ENCODE measurements at regions not wholly inside any gene's neighbourhood (a gene's known extent, or its start where the extent isn't known, plus 50 kb on each side); places are given as distances from the start of the nearest gene placed in this dataset.

DNA sequence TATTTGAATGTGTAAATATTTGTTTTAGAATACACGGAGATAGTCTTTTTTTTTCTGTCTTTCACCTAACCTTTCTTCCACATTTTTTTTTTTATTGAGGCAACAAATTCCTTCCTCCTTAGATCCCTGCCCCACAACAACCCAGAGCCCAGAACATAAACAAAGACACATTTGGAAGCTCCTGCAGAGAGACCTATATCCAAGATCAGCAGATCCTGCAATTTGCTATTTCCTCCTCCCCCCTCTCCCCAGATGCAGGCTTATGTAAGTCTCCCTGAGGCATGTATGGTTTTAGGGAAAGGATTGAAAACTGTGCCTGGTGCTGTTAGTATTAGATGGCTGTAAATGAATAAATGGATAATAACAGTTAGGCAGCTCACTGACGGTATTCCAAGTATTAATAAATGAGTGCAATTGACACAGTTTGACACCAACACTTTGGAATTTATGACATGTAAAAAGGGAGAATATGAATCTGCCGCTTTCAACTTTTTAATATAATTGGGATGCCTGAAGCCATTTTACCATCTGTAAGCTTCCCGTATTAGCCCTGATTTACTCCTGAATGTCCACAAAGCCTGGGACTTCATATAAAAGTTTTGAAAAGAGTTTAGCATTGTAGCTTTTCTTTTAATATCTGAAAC lies 608.3 kb upstream of the CITED2 start:
- Histone ChIP-seq H3K4me2 (peak overlapping the region; percentile 49), H3K4me3 (no peak overlapping the region), H2AFZ (no peak overlapping the region), H3K9me2 (ENCODE audit: insufficient read depth) (no peaks in the 10 kb centered on the region), H3K36me3 (ENCODE audit: low read depth) (no peaks in the 10 kb centered on the region), H3K27me3 (ENCODE audit: insufficient read depth, low read depth) (no peaks in the 10 kb centered on the region), H3K27ac (peak overlapping the region; percentile 24), H4K20me1 (ENCODE audit: insufficient read depth) (no peaks in the 10 kb centered on the region), H3F3A (ENCODE audit: insufficient read depth, low read depth) (peaks cover 17% of the 10 kb centered on the region), H3K4me1 (replicated peaks; ENCODE audit: insufficient read depth) (peaks cover 45% of the 10 kb centered on the region), H3K9me3 (ENCODE audit: insufficient read depth, low read depth) (peaks cover 7% of the 10 kb centered on the region; the same call in 1 of the 2 replicates), H3K79me2 (ENCODE audit: low read depth) (no peaks in the 10 kb centered on the region)
- POLR2A ChIA-PET (ENCODE audit: unreplicated experiment): no interaction called here
- CTCF ChIA-PET: no interaction called here
- DNase-seq: peak in 1 of 2 experiments; percentile 84
- TF ChIP-seq EZH2 (IDR thresholded peaks at IDR 0.05; ENCODE audit: low read depth) (no peak), CTCF (conservative IDR thresholded peaks at IDR 0.05) (no peak)
- no TSS peak for BruUV-seq (replicated peaks)
- intact Hi-C loops (cut with micrococcal nuclease; ENCODE audit: unreplicated experiment): loop anchor here (5.0 kb wide), 1 partner anchor 215 kb away; no protein-coding TSS in a partner anchor

- Histone ChIP-seq H3K4me1 (replicated peaks; ENCODE audit: insufficient read depth) (peaks cover 50% of the 10 kb centered on the region), H3K36me3 (ENCODE audit: low read depth) (no peaks in the 10 kb centered on the region), H3K9me2 (ENCODE audit: insufficient read depth) (no peaks in the 10 kb centered on the region), H3K9me3 (ENCODE audit: insufficient read depth, low read depth) (peaks cover 7% of the 10 kb centered on the region; the same call in 1 of the 2 replicates), H3F3A (ENCODE audit: insufficient read depth, low read depth) (peaks cover 23% of the 10 kb centered on the region), H3K27me3 (ENCODE audit: insufficient read depth, low read depth) (no peaks in the 10 kb centered on the region), H3K27ac (peak overlapping the region; percentile 24), H3K4me2 (peak overlapping the region; percentile 49), H2AFZ (no peak overlapping the region), H3K4me3 (no peak overlapping the region), H3K79me2 (ENCODE audit: low read depth) (no peaks in the 10 kb centered on the region), H4K20me1 (ENCODE audit: insufficient read depth) (no peaks in the 10 kb centered on the region)
- intact Hi-C loops (cut with micrococcal nuclease; ENCODE audit: unreplicated experiment): loop anchor here (5.0 kb wide), 1 partner anchor 215 kb away; no protein-coding TSS in a partner anchor
- ChIA-PET POLR2A (ENCODE audit: unreplicated experiment) (no interaction called here), CTCF (no interaction called here)
- BruUV-seq (replicated peaks): no TSS peak
- TF ChIP-seq EZH2 (IDR thresholded peaks at IDR 0.05; ENCODE audit: low read depth) (no peak), CTCF (conservative IDR thresholded peaks at IDR 0.05) (no peak)
- DNase-seq: peak in 1 of 2 experiments; percentile 65
Observed at GRCh38 chr6:139982195-139982594, 607.7 kb upstream of the CITED2 start.

DNA sequence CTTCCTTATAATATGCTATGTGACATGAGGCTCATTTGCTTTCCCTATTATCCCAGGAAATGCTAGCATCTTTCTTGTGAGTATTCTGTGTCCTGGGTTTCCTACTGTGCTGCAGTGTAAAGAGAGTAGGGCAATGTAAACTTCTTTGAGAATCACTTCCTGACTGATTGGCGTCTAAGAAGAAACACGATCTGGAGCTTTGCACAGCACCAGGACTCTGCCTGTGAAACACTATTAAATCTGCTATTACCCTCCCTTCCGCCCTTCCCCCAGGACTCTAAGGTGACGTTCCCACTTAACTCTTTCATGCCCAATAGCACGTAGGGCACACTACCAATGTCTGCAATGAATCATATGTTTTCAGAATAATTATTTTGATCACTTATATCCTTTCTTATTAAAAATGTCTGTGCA lies 607.3 kb upstream of the CITED2 start:
- POLR2A ChIA-PET (ENCODE audit: unreplicated experiment): no interaction called here
- H3K27me3 ChIP-seq (ENCODE audit: insufficient read depth, low read depth): no peaks in the 10 kb centered on the region
- no peak overlapping the region for H2AFZ ChIP-seq
- no peaks in the 10 kb centered on the region for H3K79me2 ChIP-seq (ENCODE audit: low read depth)
- peaks cover 50% of the 10 kb centered on the region for H3K4me1 ChIP-seq (replicated peaks; ENCODE audit: insufficient read depth)
- no peak overlapping the region for H3K4me3 ChIP-seq
- H4K20me1 ChIP-seq (ENCODE audit: insufficient read depth): no peaks in the 10 kb centered on the region
- no peaks in the 10 kb centered on the region for H3K9me2 ChIP-seq (ENCODE audit: insufficient read depth)
- DNase-seq: peak in 1 of 2 experiments; percentile 59
- TF ChIP-seq EZH2 (IDR thresholded peaks at IDR 0.05; ENCODE audit: low read depth): no peak
- TF ChIP-seq CTCF (conservative IDR thresholded peaks at IDR 0.05): no peak
- peak overlapping the region; percentile 24 for H3K27ac ChIP-seq
- BruUV-seq (replicated peaks): no TSS peak
- intact Hi-C loops (cut with micrococcal nuclease; ENCODE audit: unreplicated experiment): loop anchor here (5.0 kb wide), 1 partner anchor 214 kb away; no protein-coding TSS in a partner anchor
- peaks cover 7% of the 10 kb centered on the region; the same call in 1 of the 2 replicates for H3K9me3 ChIP-seq (ENCODE audit: insufficient read depth, low read depth)
- peak overlapping the region; percentile 49 for H3K4me2 ChIP-seq
- H3K36me3 ChIP-seq (ENCODE audit: low read depth): no peaks in the 10 kb centered on the region
- CTCF ChIA-PET: no interaction called here
- peaks cover 23% of the 10 kb centered on the region for H3F3A ChIP-seq (ENCODE audit: insufficient read depth, low read depth)

Measured in PC-9 (cell line).